NCI-H1092 treated with DMSO at 0.1 percent for 48 hours (cell line): ENCODE measurements at regions not wholly inside any gene's neighbourhood (a gene's known extent, or its start where the extent isn't known, plus 50 kb on each side); places are given as distances from the start of the nearest gene placed in this dataset.
"Not testable (repeated sequence)": the region's sequence is repeated elsewhere in the genome, so short reads cannot be mapped to it uniquely, and the experiment has no call there.

Source experiments
- DNase-seq: peaks from one replicate; lab custom pipeline; 2025; lab: John Stamatoyannopoulos, UW

GRCh38 chr3:166818464-166818863 is 561.6 kb downstream of the ZBBX start:
- no peak for DNase-seq

- DNase-seq, result not testable (repeated sequence)
Observed at GRCh38 chr3:166817269-166817668, 562.8 kb downstream of the ZBBX start.

DNA sequence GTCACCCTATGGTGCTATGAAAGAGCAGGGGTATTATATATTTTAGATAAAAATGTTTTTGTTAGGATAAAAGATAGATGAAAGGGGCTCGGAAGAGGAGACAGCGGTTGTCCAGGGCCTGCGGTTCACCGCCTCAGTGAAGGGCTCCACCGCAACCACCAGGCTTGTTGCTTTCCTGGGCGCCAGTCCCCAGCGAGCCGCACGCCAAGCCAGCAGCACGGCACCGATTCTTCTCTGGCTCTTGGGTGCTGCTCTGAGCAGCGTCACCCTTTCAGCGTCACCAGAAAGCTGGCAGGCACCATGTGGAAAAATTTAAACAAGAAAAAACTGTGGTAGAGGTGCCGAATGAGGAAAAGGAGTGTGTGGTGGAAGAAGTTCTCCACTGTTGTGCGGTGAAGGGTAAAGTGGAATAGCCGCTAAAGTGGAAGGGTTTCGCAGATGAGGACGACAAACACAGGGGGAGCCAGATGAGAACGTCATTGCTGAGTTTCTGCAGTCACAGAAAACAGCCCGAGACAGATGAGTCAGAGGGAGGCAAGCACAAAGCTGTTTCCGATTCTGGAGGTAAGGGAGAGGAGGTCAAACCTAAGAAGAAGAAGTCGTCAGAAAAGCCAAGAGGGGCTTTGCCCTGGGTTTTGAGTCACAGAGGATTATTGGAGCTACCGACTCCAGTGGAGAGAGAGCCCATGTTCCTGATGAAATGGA is 569.2 kb downstream of the ZBBX start:
- DNase-seq, result no peak

DNA sequence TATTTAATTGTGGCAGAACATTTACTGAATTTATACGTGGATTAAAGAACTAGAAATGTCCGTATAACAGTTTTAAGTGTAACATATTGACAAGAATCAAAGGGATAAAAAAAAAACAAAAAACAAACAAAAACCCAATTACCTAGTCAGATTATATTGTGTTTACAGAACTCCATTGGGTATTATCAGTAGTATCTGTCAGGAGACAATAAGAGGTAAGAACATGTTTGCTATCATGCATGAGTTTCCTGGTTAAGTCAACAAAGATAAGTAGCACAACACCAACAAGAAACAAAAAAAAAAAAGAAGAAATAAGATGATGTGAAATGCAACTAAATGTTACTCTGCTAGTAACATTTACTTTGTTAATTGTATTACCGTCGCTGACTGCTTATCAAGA is 570.6 kb downstream of the ZBBX start:
- no peak for DNase-seq

DNA sequence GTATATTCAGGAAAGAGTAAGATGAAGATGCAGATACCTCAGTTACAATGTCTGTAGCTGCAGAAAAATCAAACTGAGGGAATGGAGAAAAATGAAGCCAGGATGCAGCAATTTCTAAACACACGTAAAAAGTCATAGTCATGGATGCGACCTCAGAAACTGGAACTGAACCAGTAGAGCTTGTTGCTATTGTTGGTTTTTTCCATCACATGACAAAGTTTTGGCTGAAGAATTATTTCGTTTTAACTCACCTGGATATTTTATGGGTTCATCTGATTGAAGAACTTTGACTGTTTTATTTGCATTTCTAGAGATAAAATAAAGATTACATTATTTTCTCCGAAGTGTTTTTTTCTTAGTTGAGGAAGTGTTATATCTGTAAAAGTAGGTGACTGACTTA is 591.2 kb downstream of the ZBBX start:
- DNase-seq, result no peak

DNA sequence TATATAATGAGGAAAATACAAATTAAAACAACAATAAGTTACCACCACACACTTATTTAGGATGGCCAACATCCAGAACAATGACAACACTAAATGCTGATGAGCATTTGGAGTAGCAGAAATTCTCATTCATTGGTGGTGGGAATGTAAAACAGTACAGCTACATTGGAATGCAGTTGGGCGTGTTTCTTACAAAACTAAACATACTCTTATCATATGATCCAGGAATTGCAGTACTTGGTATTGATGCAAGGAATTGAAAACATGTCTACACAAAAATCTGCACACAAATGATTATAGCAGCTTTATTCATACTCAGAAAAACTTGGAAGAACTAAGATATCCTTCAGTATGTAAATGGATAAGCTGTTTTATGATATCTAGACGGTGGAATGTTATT is 594.2 kb downstream of the ZBBX start:
- no peak for DNase-seq

GRCh38 chr3:166783206-166783605 is 596.9 kb downstream of the ZBBX start:
- DNase-seq, result no peak

GRCh38 chr3:166764698-166765318 is 615.3 kb downstream of the ZBBX start:
- no peak for DNase-seq

GRCh38 chr3:166759736-166760513 is 620.2 kb downstream of the ZBBX start:
- no peak for DNase-seq

DNA sequence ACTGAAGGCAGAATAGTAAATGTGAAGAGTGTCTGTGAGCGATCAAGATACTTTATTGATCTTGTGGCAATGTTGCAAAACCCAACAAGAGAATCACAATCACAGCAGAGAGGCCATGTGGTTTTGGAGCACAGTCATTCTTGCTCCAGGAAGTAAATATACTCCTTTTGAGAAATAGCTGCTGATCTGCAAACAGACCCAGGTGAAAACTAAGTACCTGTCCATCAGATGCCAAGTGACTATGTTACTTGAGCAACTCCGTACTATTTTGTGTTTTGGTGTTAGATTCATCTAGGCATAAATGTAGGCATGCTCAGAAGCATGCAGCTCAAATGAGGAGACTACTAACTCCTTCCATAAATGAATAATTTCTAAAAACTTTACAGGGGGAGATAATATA is 627.9 kb downstream of the ZBBX start:
- DNase-seq, result no peak

DNA sequence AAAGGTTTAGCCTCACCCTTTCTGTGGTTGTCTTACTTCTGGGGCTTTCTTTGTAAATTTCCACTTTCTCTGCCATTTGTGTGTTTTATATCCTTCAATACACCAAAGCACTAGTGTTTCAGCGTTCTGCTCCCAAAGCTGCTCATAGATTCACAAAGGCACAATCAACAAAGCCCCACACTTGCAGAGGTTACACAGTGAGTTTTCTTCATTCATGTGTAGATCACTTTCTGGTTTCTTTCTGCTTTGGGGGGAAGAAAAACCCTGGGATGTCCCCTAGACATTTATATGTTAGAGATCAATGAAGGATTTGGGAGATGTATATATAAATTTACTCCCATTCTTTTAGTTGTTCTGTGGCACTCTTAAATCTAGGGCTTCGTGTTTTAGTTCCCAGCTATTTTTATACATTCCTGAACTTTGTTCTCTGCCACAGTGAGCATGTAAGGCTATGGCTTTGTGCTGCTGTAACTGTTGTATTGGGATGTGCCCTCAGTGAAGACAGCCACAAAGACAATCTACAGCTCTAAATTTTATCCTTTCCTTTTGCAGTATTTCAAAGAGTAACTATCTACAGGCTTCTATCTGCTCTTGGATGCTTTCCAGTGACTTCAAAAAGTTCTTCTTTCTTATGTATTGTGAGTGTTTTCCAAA is 636.5 kb downstream of the ZBBX start:
- DNase-seq, result no peak

DNA sequence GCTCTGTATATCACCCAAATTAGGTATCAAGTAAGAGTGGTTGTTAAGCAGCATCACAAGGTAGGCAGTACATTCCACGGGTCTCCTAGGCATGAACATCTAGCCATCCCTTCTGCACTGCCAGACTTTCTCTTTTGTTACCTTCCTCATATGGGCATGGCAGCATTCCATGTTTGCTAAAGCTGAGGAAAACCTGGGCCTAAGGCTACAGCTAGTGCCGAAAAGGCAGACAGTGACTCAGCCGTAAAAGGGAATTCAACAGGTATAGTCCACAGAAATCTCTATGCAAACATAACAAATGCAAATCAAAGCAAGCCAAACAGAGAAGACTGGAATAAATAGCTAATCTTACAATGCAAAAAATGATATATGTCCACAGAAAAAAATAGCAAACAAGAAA is 645.4 kb downstream of the ZBBX start:
- no peak for DNase-seq

DNA sequence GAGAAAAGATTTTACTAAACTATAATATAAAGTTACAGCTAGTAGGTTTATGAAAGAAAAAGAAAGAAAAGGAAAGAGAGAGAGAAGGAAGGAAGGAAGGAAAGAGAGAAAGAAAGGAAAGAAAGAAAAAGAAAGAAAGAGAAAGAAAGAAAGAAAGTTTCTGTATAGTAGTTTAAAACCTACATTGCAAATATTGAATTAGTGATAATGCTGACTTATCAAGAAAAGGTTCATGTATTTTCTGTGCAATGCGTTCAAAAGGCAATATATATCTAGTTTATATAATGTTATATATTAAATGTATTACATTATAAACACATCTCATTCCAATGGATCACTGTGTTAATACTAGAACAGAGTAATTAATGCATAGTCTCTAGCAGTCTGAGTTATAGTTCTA is 648.4 kb downstream of the ZBBX start:
- DNase-seq, result no peak

DNA sequence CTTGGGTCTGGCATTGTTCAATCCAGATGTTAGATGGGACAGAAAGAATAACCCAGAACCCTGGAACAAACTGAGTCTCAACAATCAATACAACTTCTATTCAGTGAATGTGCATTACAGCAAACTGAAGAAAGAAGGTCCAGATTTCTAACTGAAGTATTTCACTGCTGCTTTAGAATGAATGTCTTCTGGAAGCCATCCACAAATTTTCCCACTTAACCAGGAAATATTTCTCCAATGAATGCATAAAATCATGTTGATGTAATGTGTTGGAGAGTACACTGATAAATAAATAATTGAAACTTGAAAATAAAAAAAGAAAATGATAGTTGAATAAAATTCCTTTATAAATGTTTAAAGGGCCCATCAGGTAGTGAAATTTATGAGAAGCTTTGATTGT is 658.6 kb downstream of the ZBBX start:
- no peak for DNase-seq

GRCh38 chr3:166714206-166714605 is 665.9 kb downstream of the ZBBX start:
- DNase-seq, result no peak

DNA sequence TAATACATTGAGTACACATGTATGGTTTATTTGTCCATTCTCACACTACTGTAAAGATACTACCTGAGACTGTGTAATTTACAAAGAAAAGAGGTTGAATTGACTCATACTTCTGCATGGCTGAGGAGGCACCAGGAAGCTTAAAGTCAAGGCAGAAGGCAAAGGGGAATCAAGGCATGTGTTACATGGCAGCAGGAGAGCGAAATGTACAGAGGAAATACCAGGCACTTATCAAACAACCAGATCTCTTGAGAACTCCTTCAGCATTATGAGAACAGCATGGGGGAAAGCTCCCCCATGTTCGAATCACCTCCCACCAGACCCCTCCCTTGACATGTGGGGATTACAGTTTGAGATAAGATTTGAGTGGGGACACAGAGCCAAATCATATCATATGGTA is 666.3 kb downstream of the ZBBX start:
- no peak for DNase-seq

GRCh38 chr3:166706094-166706493 is 674.0 kb downstream of the ZBBX start:
- DNase-seq, result no peak

GRCh38 chr3:166697495-166697894 is 682.6 kb downstream of the ZBBX start:
- no peak for DNase-seq

GRCh38 chr3:166696103-166696502 is 684.0 kb downstream of the ZBBX start:
- DNase-seq, result no peak

DNA sequence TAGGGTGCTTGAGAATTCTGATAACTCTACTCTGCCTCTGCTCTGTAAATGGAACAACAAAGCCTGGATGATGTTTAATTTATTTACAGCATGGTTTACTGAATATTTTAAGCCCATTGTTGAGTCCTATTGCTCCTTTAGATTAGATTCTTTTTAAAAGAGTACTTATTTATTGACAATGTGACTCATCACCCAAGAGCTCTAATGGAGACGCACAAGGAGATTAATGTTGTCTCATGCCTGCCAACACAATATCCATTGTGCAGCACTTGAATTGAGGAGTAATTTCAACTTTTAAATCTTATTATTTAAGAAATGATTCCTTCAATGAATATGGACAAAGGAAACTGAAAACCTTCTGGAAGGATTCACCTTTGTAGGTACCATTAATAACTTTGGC is 691.4 kb downstream of the ZBBX start:
- no peak for DNase-seq

DNA sequence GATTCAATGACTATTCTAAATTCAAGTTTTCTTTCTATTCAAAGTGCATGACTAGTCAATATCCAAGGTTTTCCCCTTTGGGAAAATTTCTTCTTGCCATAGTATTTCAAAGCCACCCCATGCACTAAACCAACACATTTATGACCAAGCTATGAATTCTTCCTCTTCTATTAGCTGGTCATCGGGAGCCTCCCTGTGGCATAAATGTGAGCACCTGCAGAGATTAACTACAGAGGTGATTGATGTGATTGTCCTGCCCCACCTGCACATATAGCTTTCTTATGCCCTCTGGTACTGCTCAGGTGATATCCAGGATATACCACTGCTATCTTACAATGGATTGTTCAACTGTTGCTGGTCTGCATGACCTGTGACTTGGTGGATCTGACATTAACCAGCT is 694.9 kb downstream of the ZBBX start:
- DNase-seq, result no peak

DNA sequence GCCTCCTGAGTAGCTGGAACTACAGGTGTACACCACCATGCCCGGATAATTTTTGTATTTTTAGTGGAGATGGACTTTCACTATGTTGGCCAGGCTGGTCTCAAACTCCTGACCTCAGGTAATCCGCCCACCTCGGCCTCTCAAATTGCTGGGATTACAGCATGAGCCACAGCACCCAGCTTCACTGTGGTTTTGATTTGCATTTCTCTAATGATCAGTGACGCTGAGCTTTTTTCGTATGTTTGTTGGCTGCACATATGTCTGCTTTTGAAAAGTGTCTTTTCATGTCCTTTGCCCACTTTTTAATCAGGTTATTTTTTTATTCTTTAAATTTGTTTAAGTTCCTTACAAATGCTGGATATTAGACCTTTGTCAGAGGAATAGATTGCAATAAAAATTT is 696.0 kb downstream of the ZBBX start:
- not testable (repeated sequence) for DNase-seq

DNA sequence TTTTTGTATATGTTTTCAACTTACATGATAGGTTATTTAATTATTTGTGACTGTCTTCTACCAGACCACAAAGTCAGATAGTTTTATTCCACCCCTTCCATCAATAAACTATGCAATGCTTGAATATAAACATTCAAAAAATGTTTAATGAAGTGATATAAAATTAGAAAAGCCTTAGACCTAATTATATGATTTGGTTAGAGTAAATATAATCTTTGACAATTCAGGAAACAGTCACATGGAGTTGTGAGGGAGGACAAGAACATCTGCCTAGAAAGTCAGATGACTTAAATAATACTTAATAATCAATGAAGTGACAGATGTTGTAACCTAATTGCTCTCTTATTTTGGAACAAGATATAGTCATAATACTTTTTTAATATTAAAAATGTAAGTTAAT is 710.3 kb downstream of the ZBBX start:
- no peak for DNase-seq
